ENCODE measurements at regions not wholly inside any gene's neighbourhood (a gene's known extent, or its start where the extent isn't known, plus 50 kb on each side); places are given as distances from the start of the nearest gene placed in this dataset.
"Not testable (repeated sequence)": the region's sequence is repeated elsewhere in the genome, so short reads cannot be mapped to it uniquely, and the experiment has no call there.

- Histone ChIP-seq H3K27me3 (no peaks in the 10 kb centered on the region), H3K9me3 (no peaks in the 10 kb centered on the region), H3K4me3 (no peak overlapping the region), H3K4me1 (no peaks in the 10 kb centered on the region), H3K36me3 (no peaks in the 10 kb centered on the region), H3K27ac (no peak overlapping the region)
- intact Hi-C loops (cut with DNase I): no loop called here
- DNase-seq (ENCODE audit: low spot score in 2 of 2): no peak
- TF ChIP-seq CTCF (IDR thresholded peaks at IDR 0.05): no peak
Measured at GRCh38 chr7:69301253-69301652, 297.0 kb upstream of the AUTS2 start.

GRCh38 chr7:69309601-69310000 lies 288.7 kb upstream of the AUTS2 start:
- Histone ChIP-seq H3K36me3 (no peaks in the 10 kb centered on the region), H3K27me3 (no peaks in the 10 kb centered on the region), H3K27ac (no peak overlapping the region), H3K4me3 (no peak overlapping the region), H3K9me3 (no peaks in the 10 kb centered on the region), H3K4me1 (no peaks in the 10 kb centered on the region)
- no peak for TF ChIP-seq CTCF (IDR thresholded peaks at IDR 0.05)
- intact Hi-C loops (cut with DNase I): no loop called here
- DNase-seq (ENCODE audit: low spot score in 2 of 2): no peak

GRCh38 chr7:69311489-69311888 lies 286.8 kb upstream of the AUTS2 start:
- no peaks in the 10 kb centered on the region for H3K4me1 ChIP-seq
- no peaks in the 10 kb centered on the region for H3K9me3 ChIP-seq
- intact Hi-C loops (cut with DNase I): no loop called here
- H3K36me3 ChIP-seq: no peaks in the 10 kb centered on the region
- TF ChIP-seq CTCF (IDR thresholded peaks at IDR 0.05): no peak
- no peak for DNase-seq (ENCODE audit: low spot score in 2 of 2)
- H3K27ac ChIP-seq: no peak overlapping the region
- no peak overlapping the region for H3K4me3 ChIP-seq
- no peaks in the 10 kb centered on the region for H3K27me3 ChIP-seq

- DNase-seq (ENCODE audit: low spot score in 2 of 2); H3K27ac ChIP-seq; H3K4me3 ChIP-seq; H3K36me3 ChIP-seq; H3K4me1 ChIP-seq; H3K9me3 ChIP-seq; intact Hi-C loops (cut with DNase I); H3K27me3 ChIP-seq: not testable (repeated sequence)
Measured at GRCh38 chr7:69313852-69314251, 284.4 kb upstream of the AUTS2 start.

GRCh38 chr7:69318794-69319193 lies 279.5 kb upstream of the AUTS2 start:
- Histone ChIP-seq H3K4me1 (no peaks in the 10 kb centered on the region), H3K27ac (no peak overlapping the region), H3K36me3 (no peaks in the 10 kb centered on the region), H3K27me3 (no peaks in the 10 kb centered on the region), H3K4me3 (no peak overlapping the region), H3K9me3 (no peaks in the 10 kb centered on the region)
- intact Hi-C loops (cut with DNase I): no loop called here
- no peak for DNase-seq (ENCODE audit: low spot score in 2 of 2)
- TF ChIP-seq CTCF (IDR thresholded peaks at IDR 0.05): no peak

GRCh38 chr7:69328516-69328915 lies 269.8 kb upstream of the AUTS2 start:
- Histone ChIP-seq H3K4me1 (no peaks in the 10 kb centered on the region), H3K9me3 (no peaks in the 10 kb centered on the region), H3K4me3 (no peak overlapping the region), H3K27ac (no peak overlapping the region), H3K27me3 (no peaks in the 10 kb centered on the region), H3K36me3 (no peaks in the 10 kb centered on the region)
- intact Hi-C loops (cut with DNase I): no loop called here
- no peak for DNase-seq (ENCODE audit: low spot score in 2 of 2)
- no peak for TF ChIP-seq CTCF (IDR thresholded peaks at IDR 0.05)
